DND-41 (cell line): ENCODE measurements at regions not wholly inside any gene's neighbourhood (a gene's known extent, or its start where the extent isn't known, plus 50 kb on each side); places are given as distances from the start of the nearest gene placed in this dataset.
"Not testable (repeated sequence)": the region's sequence is repeated elsewhere in the genome, so short reads cannot be mapped to it uniquely, and the experiment has no call there.

Experiments
- ATAC-seq: fragments of 200-7000 bp; cut with Tn5 transposase; 3 replicates; pipeline ENCODE4 v1.9.1; 2021; ENCODE audit warnings: low read depth; ENCODE audit not compliant: insufficient read depth
- DNase-seq: peaks from one replicate; pipeline ENCODE4 v3.0.0-alpha.2; 2020
- H2AFZ ChIP-seq: 2 replicates; pipeline ENCODE4 v1.6.0; 2012; ENCODE audit warnings: low read depth, low read length
- H3K27ac ChIP-seq: 2 replicates; pipeline ENCODE4 v1.5.1; 2012; ENCODE audit warnings: low read length, inconsistent platforms
- H3K27me3 ChIP-seq: fragments of 200-600 bp; sonication (generic); 2 replicates; pipeline ENCODE4 v1.6.0; 2012; ENCODE audit warnings: low read length, mild to moderate bottlenecking, inconsistent platforms; ENCODE audit not compliant: insufficient read depth, poor library complexity
- H3K36me3 ChIP-seq: 2 replicates; pipeline ENCODE4 v1.5.1; 2012; ENCODE audit warnings: low read length, inconsistent platforms; ENCODE audit not compliant: insufficient read depth
- H3K4me1 ChIP-seq: 2 replicates; pipeline ENCODE4 v1.5.1; 2012; ENCODE audit warnings: mild to moderate bottlenecking, low read length; ENCODE audit not compliant: insufficient read depth
- H3K4me2 ChIP-seq: 2 replicates; pipeline ENCODE4 v1.6.0; 2012; ENCODE audit warnings: mild to moderate bottlenecking, moderate library complexity, low read length, inconsistent platforms; ENCODE audit not compliant: insufficient read depth
- H3K4me3 ChIP-seq, 2 experiments: fragments of 200-600 bp in 1 of 2; shearing (Covaris generic) in 1 of 2; 2 replicates each; pipeline ENCODE4 v1.5.1; 2012 to 2016; ENCODE audit warnings: inconsistent platforms in 2 of 2, low read length in 2 of 2, mild to moderate bottlenecking in 2 of 2, low read depth in 1 of 2, moderate library complexity in 1 of 2
- H3K79me2 ChIP-seq: 2 replicates; pipeline ENCODE4 v1.6.0; 2012; ENCODE audit warnings: low read length, inconsistent platforms; ENCODE audit not compliant: insufficient read depth
- H3K9ac ChIP-seq: 2 replicates; pipeline ENCODE4 v1.6.0; 2012; ENCODE audit warnings: low read depth, mild to moderate bottlenecking, inconsistent platforms, low read length, moderate library complexity
- H3K9me3 ChIP-seq: 2 replicates; pipeline ENCODE4 v1.5.1; 2012; ENCODE audit warnings: low read length, moderate library complexity, mild to moderate bottlenecking, inconsistent platforms; ENCODE audit not compliant: insufficient read depth, severe bottlenecking
- H4K20me1 ChIP-seq: 2 replicates; pipeline ENCODE4 v1.6.0; 2012; ENCODE audit warnings: low read length; ENCODE audit not compliant: insufficient read depth
- CTCF ChIP-seq: IDR thresholded peaks from 2 replicates; pipeline ENCODE4 v1.5.1; 2012; ENCODE audit warnings: borderline replicate concordance, low read length, moderate library complexity, mild to moderate bottlenecking; ENCODE audit not compliant: poor library complexity, severe bottlenecking; ENCODE audit errors: extremely low read depth
- EZH2 ChIP-seq: IDR thresholded peaks from 3 replicates; pipeline ENCODE4 v1.6.1; 2012; ENCODE audit warnings: borderline replicate concordance, low read depth, mild to moderate bottlenecking, moderate library complexity, low read length, inconsistent platforms; ENCODE audit not compliant: severe bottlenecking

GRCh38 chr9:113678119-113678858 lies 197.8 kb upstream of the ZNF618 start:
- Histone ChIP-seq H3K36me3 (no peaks in the 10 kb centered on the region), H3K4me2 (no peak overlapping the region), H3K27me3 (peaks cover 32% of the 10 kb centered on the region), H3K9ac (no peak overlapping the region), H3K9me3 (no peaks in the 10 kb centered on the region), H3K4me1 (no peaks in the 10 kb centered on the region), H3K27ac (no peak overlapping the region), H3K4me3 (no peak overlapping the region), H4K20me1 (no peaks in the 10 kb centered on the region), H2AFZ (no peak overlapping the region), H3K79me2 (no peaks in the 10 kb centered on the region)
- TF ChIP-seq EZH2 (no peak), CTCF (no peak)
- DNase-seq = no peak
- no peak for ATAC-seq

GRCh38 chr9:113678859-113679256 lies 197.3 kb upstream of the ZNF618 start:
- H3K36me3 ChIP-seq = no peaks in the 10 kb centered on the region
- TF ChIP-seq EZH2 (no peak), CTCF (no peak)
- peaks cover 27% of the 10 kb centered on the region for H3K27me3 ChIP-seq
- H3K4me3 ChIP-seq = no peak overlapping the region
- no peak overlapping the region for H3K27ac ChIP-seq
- H3K9ac ChIP-seq = no peak overlapping the region
- no peak overlapping the region for H3K4me2 ChIP-seq
- DNase-seq = no peak
- no peaks in the 10 kb centered on the region for H3K9me3 ChIP-seq
- H3K79me2 ChIP-seq = no peaks in the 10 kb centered on the region
- ATAC-seq = no peak
- no peaks in the 10 kb centered on the region for H3K4me1 ChIP-seq
- no peaks in the 10 kb centered on the region for H4K20me1 ChIP-seq
- no peak overlapping the region for H2AFZ ChIP-seq

- no peak for ATAC-seq
- no peaks in the 10 kb centered on the region for H3K4me1 ChIP-seq
- no peak overlapping the region for H3K27ac ChIP-seq
- TF ChIP-seq EZH2 (no peak), CTCF (peak; percentile 86)
- H4K20me1 ChIP-seq = no peaks in the 10 kb centered on the region
- DNase-seq = peak; percentile 41
- H3K9ac ChIP-seq = no peak overlapping the region
- no peak overlapping the region for H3K4me3 ChIP-seq
- no peaks in the 10 kb centered on the region for H3K9me3 ChIP-seq
- no peak overlapping the region for H2AFZ ChIP-seq
- H3K36me3 ChIP-seq = no peaks in the 10 kb centered on the region
- no peaks in the 10 kb centered on the region for H3K79me2 ChIP-seq
- no peak overlapping the region for H3K4me2 ChIP-seq
- peaks cover 6% of the 10 kb centered on the region for H3K27me3 ChIP-seq
Measured at GRCh38 chr9:113682297-113682771, 193.8 kb upstream of the ZNF618 start.

GRCh38 chr9:113685636-113686035 lies 190.5 kb upstream of the ZNF618 start:
- H3K4me1 ChIP-seq, H3K4me3 ChIP-seq, H3K9me3 ChIP-seq, DNase-seq, H3K4me2 ChIP-seq, H3K9ac ChIP-seq, H3K36me3 ChIP-seq, H3K27me3 ChIP-seq, H4K20me1 ChIP-seq, H3K79me2 ChIP-seq, H2AFZ ChIP-seq, H3K27ac ChIP-seq, ATAC-seq: not testable (repeated sequence)
